ENCODE measurements at regions not wholly inside any gene's neighbourhood (a gene's known extent, or its start where the extent isn't known, plus 50 kb on each side); places are given as distances from the start of the nearest gene placed in this dataset.

- H3K27ac ChIP-seq (ENCODE audit: control insufficient read depth, insufficient read depth, low read length): no peak overlapping the region
- no peak overlapping the region for H3K4me3 ChIP-seq (ENCODE audit: control insufficient read depth in 2 of 3, extremely low read depth in 1 of 3, insufficient read depth in 2 of 3, low read depth in 1 of 3, low read length in 3 of 3)
- H3K9me1 ChIP-seq (ENCODE audit: control insufficient read depth, extremely low read depth, insufficient read depth, low read length): no peaks in the 10 kb centered on the region
- H3K9ac ChIP-seq (ENCODE audit: control insufficient read depth, extremely low read depth, insufficient read depth, low read length): no peak overlapping the region
- dilution Hi-C loops (cut with MboI; ENCODE audit: extremely low pct_ligation_motif_present, low sequenced_read_pairs): no loop called here
- no peaks in the 10 kb centered on the region for H3K27me3 ChIP-seq (ENCODE audit: control insufficient read depth, extremely low read depth, insufficient read depth, low read length)
- no peak overlapping the region for H2AFZ ChIP-seq (ENCODE audit: control insufficient read depth, low read length)
- DNase-seq (ENCODE audit: low read depth, low spot score): no peak
- no peak overlapping the region for H3K4me2 ChIP-seq (ENCODE audit: control insufficient read depth, extremely low read depth, insufficient read depth, low read depth, low read length)
- H3K79me2 ChIP-seq (ENCODE audit: control insufficient read depth, insufficient read depth, low read length): no peaks in the 10 kb centered on the region
- FAIRE-seq: no peak
- H3K4me1 ChIP-seq (ENCODE audit: control insufficient read depth, extremely low read depth, insufficient read depth, low read length): no peaks in the 10 kb centered on the region
- H3K36me3 ChIP-seq (ENCODE audit: control insufficient read depth in 2 of 2, extremely low read depth in 1 of 2, insufficient read depth in 2 of 2, low read length in 2 of 2): no peaks in the 10 kb centered on the region
- H3K9me3 ChIP-seq (ENCODE audit: control insufficient read depth, low read depth, low read length): no peaks in the 10 kb centered on the region
- H4K20me1 ChIP-seq (ENCODE audit: control insufficient read depth, extremely low read depth, insufficient read depth, low read length): no peaks in the 10 kb centered on the region
- TF ChIP-seq CTCF (optimal IDR thresholded peaks at IDR 0.05 in 1 of 3, IDR thresholded peaks at IDR 0.05 in 1 of 3, conservative IDR thresholded peaks at IDR 0.05 in 1 of 3; ENCODE audit: extremely low read depth in 1 of 3, insufficient read depth in 2 of 3, low read length in 3 of 3) (no peak), EZH2 (IDR thresholded peaks at IDR 0.05; ENCODE audit: low read length) (no peak)
Observed at GRCh38 chr7:45482451-45482850, 91.7 kb upstream of the ADCY1 start.

DNA sequence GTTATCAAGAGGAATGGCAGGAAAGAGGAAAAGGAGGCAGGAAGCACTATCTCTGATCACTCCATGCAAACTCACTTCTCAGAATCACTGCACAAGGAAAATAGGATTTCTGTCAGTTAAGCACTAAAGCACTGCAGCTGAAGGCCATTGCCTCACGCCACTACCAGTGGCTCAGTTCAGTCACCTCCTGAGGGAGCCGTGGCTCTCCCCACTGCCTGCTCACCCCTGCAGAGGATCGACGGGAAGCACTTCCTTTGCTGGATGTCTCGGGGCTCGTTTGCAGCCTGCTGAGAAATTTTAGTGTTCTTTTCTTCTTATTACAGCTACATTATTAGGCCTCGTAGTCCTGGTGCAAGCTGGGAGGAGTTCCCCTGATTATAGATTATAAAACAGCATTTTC lies 90.1 kb upstream of the ADCY1 start:
- no peaks in the 10 kb centered on the region for H4K20me1 ChIP-seq (ENCODE audit: control insufficient read depth, extremely low read depth, insufficient read depth, low read length)
- H3K36me3 ChIP-seq (ENCODE audit: control insufficient read depth in 2 of 2, extremely low read depth in 1 of 2, insufficient read depth in 2 of 2, low read length in 2 of 2): no peaks in the 10 kb centered on the region
- H3K27ac ChIP-seq (ENCODE audit: control insufficient read depth, insufficient read depth, low read length): no peak overlapping the region
- H3K79me2 ChIP-seq (ENCODE audit: control insufficient read depth, insufficient read depth, low read length): no peaks in the 10 kb centered on the region
- H3K9ac ChIP-seq (ENCODE audit: control insufficient read depth, extremely low read depth, insufficient read depth, low read length): no peak overlapping the region
- no peaks in the 10 kb centered on the region for H3K27me3 ChIP-seq (ENCODE audit: control insufficient read depth, extremely low read depth, insufficient read depth, low read length)
- no peaks in the 10 kb centered on the region for H3K9me1 ChIP-seq (ENCODE audit: control insufficient read depth, extremely low read depth, insufficient read depth, low read length)
- DNase-seq (ENCODE audit: low read depth, low spot score) (no peak), FAIRE-seq (no peak)
- H3K4me2 ChIP-seq (ENCODE audit: control insufficient read depth, extremely low read depth, insufficient read depth, low read depth, low read length): no peak overlapping the region
- no peak overlapping the region for H3K4me3 ChIP-seq (ENCODE audit: control insufficient read depth in 2 of 3, extremely low read depth in 1 of 3, insufficient read depth in 2 of 3, low read depth in 1 of 3, low read length in 3 of 3)
- no peak overlapping the region for H2AFZ ChIP-seq (ENCODE audit: control insufficient read depth, low read length)
- dilution Hi-C loops (cut with MboI; ENCODE audit: extremely low pct_ligation_motif_present, low sequenced_read_pairs): no loop called here
- H3K4me1 ChIP-seq (ENCODE audit: control insufficient read depth, extremely low read depth, insufficient read depth, low read length): no peaks in the 10 kb centered on the region
- TF ChIP-seq EZH2 (IDR thresholded peaks at IDR 0.05; ENCODE audit: low read length) (no peak), CTCF (optimal IDR thresholded peaks at IDR 0.05 in 1 of 3, IDR thresholded peaks at IDR 0.05 in 1 of 3, conservative IDR thresholded peaks at IDR 0.05 in 1 of 3; ENCODE audit: extremely low read depth in 1 of 3, insufficient read depth in 2 of 3, low read length in 3 of 3) (no peak)
- no peaks in the 10 kb centered on the region for H3K9me3 ChIP-seq (ENCODE audit: control insufficient read depth, low read depth, low read length)

Data from keratinocyte (primary cell).